NB4 (cell line): ENCODE measurements at regions not wholly inside any gene's neighbourhood (a gene's known extent, or its start where the extent isn't known, plus 50 kb on each side); places are given as distances from the start of the nearest gene placed in this dataset.

Experiments
- CTCF ChIP-seq: IDR thresholded peaks from one replicate; pipeline ENCODE4 v1.5.1; 2012; ENCODE audit warnings: low read depth, low read length
- MAX ChIP-seq: IDR thresholded peaks from 2 replicates; pipeline ENCODE4 v1.6.1; 2011; ENCODE audit warnings: low read depth, low read length
- MYC ChIP-seq: IDR thresholded peaks from 2 replicates; pipeline ENCODE4 v1.6.1; 2011; ENCODE audit warnings: low read depth, low read length
- POLR2A ChIP-seq: IDR thresholded peaks from 2 replicates; pipeline ENCODE4 v1.6.1; 2011; ENCODE audit warnings: mild to moderate bottlenecking; ENCODE audit not compliant: insufficient read length; ENCODE audit errors: extremely low read depth

GRCh38 chr7:117997862-117998825 lies 124.9 kb upstream of the CTTNBP2 start:
- TF ChIP-seq CTCF (no peak), MAX (no peak), POLR2A (no peak), MYC (no peak)
